ENCODE measurements at regions not wholly inside any gene's neighbourhood (a gene's known extent, or its start where the extent isn't known, plus 50 kb on each side); places are given as distances from the start of the nearest gene placed in this dataset.

- ChIA-PET RAD21 (ENCODE audit: low non-redundant PET in 1 of 2, low total read pairs in 2 of 2, uncharacterized antibody in 2 of 2, unreplicated experiment in 2 of 2) (no interaction called here), POLR2A (interaction anchor here (1.0 kb wide), 1 partner anchor 8 kb away, joined by 3 read pairs; no protein-coding TSS in a partner anchor), CTCF (interaction anchor here (1.2 to 1.7 kb wide), 2 partner anchors 10 to 36 kb away, joined by 3 to 4 read pairs; no protein-coding TSS in a partner anchor)
- DNase-seq (ENCODE audit: low read depth, low spot score) = no peak
- no peak for ATAC-seq
- H3K9me3 ChIP-seq (ENCODE audit: control insufficient read depth in 1 of 2, insufficient read depth in 1 of 2, low read depth in 1 of 2, low read length in 2 of 2) = no peaks in the 10 kb centered on the region
- no peak overlapping the region for H3K9ac ChIP-seq (ENCODE audit: low read length)
- no TSS peak for BruUV-seq (replicated peaks)
- H3K79me2 ChIP-seq (ENCODE audit: insufficient read depth, low read length) = no peaks in the 10 kb centered on the region
- intact Hi-C loops (cut with micrococcal nuclease) = no loop called here
- H3K27me3 ChIP-seq (ENCODE audit: insufficient read depth, low read length) = no peaks in the 10 kb centered on the region
- H2AFZ ChIP-seq (ENCODE audit: low read depth, low read length, poor library complexity, severe bottlenecking) = no peak overlapping the region
- no peaks in the 10 kb centered on the region for H3K9me2 ChIP-seq (ENCODE audit: insufficient read depth)
- no peaks in the 10 kb centered on the region for H4K20me1 ChIP-seq (ENCODE audit: insufficient read depth)
- H3K27ac ChIP-seq (ENCODE audit: low read depth, low read length) = no peak overlapping the region
- H3K4me2 ChIP-seq (ENCODE audit: low read length) = no peak overlapping the region
- no peak overlapping the region for H3K4me3 ChIP-seq (replicated peaks in 1 of 2; ENCODE audit: low read depth in 1 of 2, low read length in 2 of 2)
- peaks cover 17 to 37% of the 10 kb centered on the region in 2 experiments; a peak in 3 of 4 replicates for H3K4me1 ChIP-seq (ENCODE audit: control insufficient read depth in 1 of 2, insufficient read depth in 2 of 2, low read length in 2 of 2)
- no peaks in the 10 kb centered on the region for H3K36me3 ChIP-seq (ENCODE audit: control insufficient read depth in 1 of 2, insufficient read depth in 2 of 2, low read length in 2 of 2)
- TF ChIP-seq SIN3A (IDR thresholded peaks at IDR 0.05; ENCODE audit: low read depth) (no peak), ELF1 (IDR thresholded peaks at IDR 0.05; ENCODE audit: borderline replicate concordance, low read depth) (no peak), SP1 (IDR thresholded peaks at IDR 0.05; ENCODE audit: low read depth) (no peak), TCF7L2 (IDR thresholded peaks at IDR 0.05; ENCODE audit: borderline replicate concordance, extremely low read depth, insufficient read depth, insufficient read length) (no peak), CTCF (IDR thresholded peaks at IDR 0.05 in 2 of 3, conservative IDR thresholded peaks at IDR 0.05 in 1 of 3; ENCODE audit: borderline replicate concordance in 1 of 3, insufficient read depth in 1 of 3, low read depth in 2 of 3, low read length in 2 of 3) (no peak), POLR2A (IDR thresholded peaks at IDR 0.05; ENCODE audit: borderline replicate concordance, extremely low read depth, insufficient read depth, insufficient read length) (no peak)
- TF ChIP-seq, protein P1, sequence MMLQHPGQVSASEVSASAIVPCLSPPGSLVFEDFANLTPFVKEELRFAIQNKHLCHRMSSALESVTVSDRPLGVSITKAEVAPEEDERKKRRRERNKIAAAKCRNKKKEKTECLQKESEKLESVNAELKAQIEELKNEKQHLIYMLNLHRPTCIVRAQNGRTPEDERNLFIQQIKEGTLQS (IDR thresholded peaks at IDR 0.05) = no peak
- TF ChIP-seq, protein P2, sequence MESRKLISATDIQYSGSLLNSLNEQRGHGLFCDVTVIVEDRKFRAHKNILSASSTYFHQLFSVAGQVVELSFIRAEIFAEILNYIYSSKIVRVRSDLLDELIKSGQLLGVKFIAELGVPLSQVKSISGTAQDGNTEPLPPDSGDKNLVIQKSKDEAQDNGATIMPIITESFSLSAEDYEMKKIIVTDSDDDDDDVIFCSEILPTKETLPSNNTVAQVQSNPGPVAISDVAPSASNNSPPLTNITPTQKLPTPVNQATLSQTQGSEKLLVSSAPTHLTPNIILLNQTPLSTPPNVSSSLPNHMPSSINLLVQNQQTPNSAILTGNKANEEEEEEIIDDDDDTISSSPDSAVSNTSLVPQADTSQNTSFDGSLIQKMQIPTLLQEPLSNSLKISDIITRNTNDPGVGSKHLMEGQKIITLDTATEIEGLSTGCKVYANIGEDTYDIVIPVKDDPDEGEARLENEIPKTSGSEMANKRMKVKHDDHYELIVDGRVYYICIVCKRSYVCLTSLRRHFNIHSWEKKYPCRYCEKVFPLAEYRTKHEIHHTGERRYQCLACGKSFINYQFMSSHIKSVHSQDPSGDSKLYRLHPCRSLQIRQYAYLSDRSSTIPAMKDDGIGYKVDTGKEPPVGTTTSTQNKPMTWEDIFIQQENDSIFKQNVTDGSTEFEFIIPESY (IDR thresholded peaks at IDR 0.05; ENCODE audit: extremely low read depth, insufficient replicate concordance, low read length) = no peak
Observed at GRCh38 chr6:43990275-43990626, 137.0 kb downstream of the MRPL14 start.

Measured in HCT116 (cell line).